ENCODE measurements at regions not wholly inside any gene's neighbourhood (a gene's known extent, or its start where the extent isn't known, plus 50 kb on each side); places are given as distances from the start of the nearest gene placed in this dataset.

DNA sequence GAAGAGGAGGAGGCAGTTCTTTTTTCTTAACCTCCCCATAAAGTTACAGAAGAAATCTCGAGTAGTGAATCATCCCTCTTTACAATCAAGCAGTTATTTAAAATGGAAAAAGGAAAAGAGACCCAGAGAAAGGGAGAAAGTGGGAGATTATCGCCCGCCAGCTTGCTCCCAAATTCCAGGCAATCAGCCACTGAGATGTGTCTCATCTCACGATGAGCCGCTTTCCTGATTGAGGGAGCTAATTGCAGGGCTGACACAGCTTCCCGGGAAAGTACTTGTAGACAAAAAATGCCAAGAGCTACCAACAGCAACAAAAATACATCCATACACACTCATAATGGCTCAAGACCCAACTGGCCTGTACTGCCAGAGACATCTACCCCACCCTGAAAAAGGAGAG is 191.6 kb upstream of the ZC3H12A start:
- no peak for DNase-seq

GRCh38 chr1:37284053-37284452 is 190.3 kb upstream of the ZC3H12A start:
- no peak for DNase-seq

GRCh38 chr1:37286881-37287280 is 187.5 kb upstream of the ZC3H12A start:
- no peak for DNase-seq

DNA sequence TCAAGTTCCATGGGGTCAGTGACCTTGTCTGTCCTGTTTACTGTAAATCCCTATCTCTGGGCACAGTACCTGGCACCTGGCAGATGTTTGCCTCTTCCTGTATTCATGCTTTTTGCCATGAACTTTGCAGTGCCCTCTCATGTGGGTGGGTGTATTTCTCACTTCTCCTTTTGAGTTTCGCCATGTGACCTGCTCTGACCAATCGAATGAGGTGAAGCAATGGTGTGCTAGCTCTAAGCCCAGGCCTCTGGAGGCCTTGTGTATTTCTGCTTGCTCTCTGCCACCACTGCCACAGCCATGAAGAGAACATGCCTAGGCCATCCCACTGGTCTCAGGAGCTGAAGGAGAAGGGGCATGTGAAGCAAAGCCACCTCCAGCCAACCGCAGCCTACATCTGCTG is 185.5 kb upstream of the ZC3H12A start:
- no peak for DNase-seq

- no peak for DNase-seq
Measured at GRCh38 chr1:37290718-37291117, 183.7 kb upstream of the ZC3H12A start.

- DNase-seq = no peak
Measured at GRCh38 chr1:37292789-37293188, 181.6 kb upstream of the ZC3H12A start.

DNA sequence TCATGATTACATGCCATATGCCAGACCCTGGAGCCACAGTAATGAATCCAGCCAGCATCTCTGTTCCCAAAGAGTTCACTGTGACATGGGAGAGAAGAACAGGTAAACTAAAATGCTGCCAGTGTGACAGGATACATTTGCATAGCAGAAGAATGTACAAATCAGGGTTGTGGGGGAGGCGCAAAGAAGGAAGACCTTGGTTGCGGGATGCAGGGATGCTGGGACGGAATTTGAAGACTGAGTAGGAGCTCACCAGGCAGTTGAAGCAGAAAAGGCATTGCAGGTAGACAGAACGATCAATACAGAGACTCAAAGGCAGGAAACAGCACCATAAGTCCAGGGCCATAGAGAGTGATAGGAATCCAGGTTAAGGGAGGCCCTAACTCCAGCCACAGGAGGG is 180.3 kb upstream of the ZC3H12A start:
- DNase-seq = no peak

DNA sequence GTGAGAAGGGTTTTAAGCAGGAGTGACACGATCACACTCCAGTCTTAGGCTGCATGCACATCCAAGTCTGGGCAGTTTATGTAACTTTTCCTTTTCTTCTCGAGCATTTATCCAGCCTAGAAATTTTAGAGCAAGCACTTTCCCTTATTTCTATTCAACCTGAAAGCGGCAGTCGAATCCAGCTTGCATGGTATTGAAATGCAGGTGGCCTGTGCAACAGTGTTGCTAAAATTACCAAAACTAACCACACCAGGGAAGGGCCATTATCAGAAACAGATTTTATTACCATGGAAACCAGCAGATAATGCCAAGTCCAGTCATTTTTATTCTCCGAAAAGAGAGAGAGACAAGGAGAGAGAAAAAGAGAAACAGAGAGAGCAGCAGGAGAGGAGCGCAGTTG is 179.9 kb upstream of the ZC3H12A start:
- no peak for DNase-seq

GRCh38 chr1:37298769-37299168 is 175.6 kb upstream of the ZC3H12A start:
- no peak for DNase-seq

DNA sequence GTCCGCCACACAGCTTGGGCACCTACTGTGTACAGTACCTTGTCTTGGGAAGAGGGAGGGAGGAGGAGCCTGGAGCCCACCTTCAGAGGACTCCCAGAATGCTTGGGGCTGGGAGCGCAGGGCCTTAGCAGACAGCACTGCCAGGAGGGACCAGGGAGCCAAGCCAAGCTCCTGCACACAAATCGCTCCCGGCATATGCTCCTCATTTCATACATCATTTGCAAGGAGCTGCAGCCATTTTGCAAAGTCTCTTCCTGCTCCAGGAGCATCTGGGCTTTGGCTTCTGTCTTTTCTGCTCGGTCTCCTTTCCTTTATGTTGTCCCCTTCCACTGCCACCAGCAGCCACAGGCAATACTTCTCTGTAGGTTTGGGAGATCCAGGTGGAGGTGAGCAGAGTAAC is 175.2 kb upstream of the ZC3H12A start:
- no peak for DNase-seq

GRCh38 chr1:37303884-37304574 is 170.4 kb upstream of the ZC3H12A start:
- DNase-seq = no peak

DNA sequence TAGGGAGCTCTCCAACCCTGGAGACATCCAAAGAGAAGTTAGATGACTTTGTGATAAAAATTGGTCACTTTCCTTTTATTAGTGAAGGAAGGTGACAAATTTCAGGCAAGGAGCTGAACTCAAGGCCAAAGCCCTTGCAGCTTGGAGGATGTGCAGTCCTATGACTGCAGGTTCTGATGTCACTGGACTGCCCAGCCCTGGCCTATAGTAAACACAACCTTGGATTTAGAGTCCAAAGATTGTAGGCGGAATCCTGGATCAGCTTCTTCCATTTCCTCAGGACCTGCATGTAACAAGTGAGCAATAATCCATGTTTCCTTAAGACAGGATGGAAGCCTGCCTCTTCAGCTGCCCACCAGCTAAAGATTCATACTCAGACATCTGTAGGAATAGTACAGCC is 169.3 kb upstream of the ZC3H12A start:
- no peak for DNase-seq

DNA sequence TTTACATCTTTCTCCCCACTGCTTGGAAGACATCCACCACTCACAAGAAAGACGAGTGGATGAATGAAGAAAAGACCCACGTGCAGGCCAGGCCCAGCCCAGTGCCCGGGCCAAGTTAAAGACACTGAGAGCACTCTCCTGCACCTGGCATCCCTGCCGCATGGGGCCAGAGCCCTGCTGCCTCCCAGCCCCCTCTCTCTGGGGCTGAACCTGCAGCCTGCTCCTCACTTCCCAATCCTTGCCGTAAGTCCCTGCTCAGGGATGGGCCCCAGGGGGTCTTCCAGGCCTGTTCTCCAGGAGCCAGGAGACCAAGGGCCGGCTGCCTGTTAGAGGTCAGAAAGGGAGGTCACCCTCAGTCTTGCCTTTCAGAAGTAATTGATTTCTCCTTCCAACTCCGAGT is 168.5 kb upstream of the ZC3H12A start:
- DNase-seq = no peak

GRCh38 chr1:37306461-37306860 is 167.9 kb upstream of the ZC3H12A start:
- DNase-seq = no peak

DNA sequence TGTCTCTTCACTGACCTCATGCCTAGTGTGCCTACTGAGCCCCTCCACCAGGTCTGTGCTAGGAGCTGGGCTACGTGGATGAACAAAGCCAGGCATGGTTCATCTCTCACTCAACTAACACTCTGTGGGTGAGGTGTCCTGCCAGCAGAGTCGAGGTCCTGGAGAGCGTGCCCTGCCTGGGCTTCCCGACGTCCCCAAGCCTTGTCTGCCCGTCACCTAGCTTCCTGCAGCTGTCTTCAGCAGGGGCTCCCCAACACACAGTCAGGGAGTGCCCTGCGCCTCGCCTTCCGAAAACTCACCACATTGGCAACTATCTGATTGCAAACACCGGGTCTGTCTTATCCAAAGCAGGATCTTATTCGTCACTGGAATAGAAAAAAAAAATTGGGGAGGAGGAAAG is 167.5 kb upstream of the ZC3H12A start:
- DNase-seq = no peak

GRCh38 chr1:37308031-37308960 is 166.1 kb upstream of the ZC3H12A start:
- DNase-seq = no peak

DNA sequence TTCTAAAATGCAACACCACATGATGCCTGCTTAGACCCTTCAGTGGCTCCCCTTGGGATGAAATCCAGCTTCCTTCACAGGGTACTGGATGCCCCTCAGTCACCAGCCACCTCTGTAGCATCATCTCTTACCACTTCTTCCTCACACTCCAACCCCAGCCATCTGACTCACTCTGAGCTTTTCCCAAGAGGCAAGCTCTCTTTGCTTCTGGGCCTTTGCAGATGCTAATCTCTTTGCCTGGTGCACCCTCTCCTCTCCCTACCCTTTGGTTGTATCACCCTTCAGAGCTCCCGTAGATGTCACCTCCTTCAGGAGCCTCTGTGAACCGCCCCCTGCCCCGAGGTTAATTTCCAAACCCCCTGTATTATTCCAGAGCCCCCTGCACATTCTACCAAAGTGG is 164.8 kb upstream of the ZC3H12A start:
- DNase-seq = no peak

GRCh38 chr1:37310064-37310463 is 164.3 kb upstream of the ZC3H12A start:
- no peak for DNase-seq

DNA sequence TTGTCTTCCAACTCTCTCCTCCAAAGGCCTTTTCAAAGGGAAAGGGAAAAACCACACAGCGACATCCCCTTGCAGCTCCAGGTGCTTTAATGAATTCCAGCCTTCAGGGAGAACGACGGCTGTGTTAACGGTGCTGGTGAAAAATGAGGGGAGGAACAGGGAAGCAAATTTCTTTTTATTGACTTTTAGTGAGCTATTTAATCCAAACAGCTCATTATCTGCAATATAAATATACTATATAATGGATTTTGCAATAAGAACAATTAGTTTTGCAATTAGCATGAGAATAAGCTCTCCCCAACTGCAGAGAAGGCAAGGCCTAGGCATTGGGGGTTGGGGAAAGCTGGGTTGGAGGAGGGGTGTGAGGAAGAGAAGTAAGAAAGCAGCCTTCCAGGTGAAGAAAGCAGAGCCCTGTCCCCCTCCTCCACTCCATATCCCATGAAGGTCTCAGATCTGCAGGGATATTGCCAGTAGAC is 159.0 kb upstream of the ZC3H12A start:
- DNase-seq = no peak

DNA sequence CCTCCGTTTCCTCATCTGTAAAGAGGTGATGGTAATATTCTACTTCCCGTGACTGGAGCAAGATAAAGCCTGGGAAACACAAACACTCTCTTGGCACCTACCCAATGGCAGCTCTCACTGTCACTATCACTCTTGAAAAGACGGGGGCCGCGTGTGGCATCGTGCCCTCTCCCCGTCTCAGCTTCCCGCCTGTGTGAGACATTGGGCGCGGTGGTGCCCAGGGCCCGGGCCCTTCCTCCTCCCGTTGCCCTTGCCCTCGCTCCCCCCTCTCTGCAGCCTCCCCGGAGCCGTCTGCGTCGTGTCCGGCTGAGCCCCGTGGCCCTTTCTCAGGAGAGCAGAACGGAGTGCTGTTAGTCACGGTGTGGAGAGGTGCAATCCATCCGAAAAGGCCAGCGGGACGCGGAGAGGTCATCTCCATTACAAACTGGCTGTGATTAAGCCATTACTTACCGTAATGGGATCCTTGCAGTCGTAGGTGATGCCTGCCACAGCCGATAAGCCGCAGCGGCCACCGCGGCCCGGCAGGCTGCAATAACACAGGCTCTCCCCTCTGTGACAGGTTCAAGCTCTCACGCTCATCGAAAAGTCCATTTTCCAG is 156.4 kb upstream of the ZC3H12A start:
- DNase-seq = no peak

GRCh38 chr1:37318490-37318889 is 155.9 kb upstream of the ZC3H12A start:
- no peak for DNase-seq

GRCh38 chr1:37319284-37319683 is 155.1 kb upstream of the ZC3H12A start:
- DNase-seq = no peak

- DNase-seq = no peak
Measured at GRCh38 chr1:37323486-37324377, 150.6 kb upstream of the ZC3H12A start.
